ENCODE measurements at regions not wholly inside any gene's neighbourhood (a gene's known extent, or its start where the extent isn't known, plus 50 kb on each side); places are given as distances from the start of the nearest gene placed in this dataset.

DNA sequence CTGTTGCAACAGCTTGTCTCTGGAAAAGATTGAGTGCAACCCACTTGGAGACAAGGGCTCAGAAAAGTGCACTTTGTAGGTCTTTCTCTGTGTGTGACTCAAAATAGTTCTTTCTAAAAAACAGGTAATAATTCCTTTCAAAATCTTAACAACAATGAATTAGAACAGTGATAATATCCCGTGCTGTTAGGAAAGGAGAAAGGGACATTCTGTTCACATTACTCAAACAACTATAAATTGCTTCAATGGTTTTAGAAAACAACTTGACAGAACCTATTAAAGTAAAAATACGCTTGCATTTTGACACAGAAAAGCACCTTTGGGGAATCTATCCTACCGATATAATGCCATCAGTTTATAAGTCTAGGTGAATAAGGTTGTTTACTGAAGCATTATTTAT lies 468.1 kb upstream of the DPP6 start (continued):
- TF ChIP-seq, protein P1, sequence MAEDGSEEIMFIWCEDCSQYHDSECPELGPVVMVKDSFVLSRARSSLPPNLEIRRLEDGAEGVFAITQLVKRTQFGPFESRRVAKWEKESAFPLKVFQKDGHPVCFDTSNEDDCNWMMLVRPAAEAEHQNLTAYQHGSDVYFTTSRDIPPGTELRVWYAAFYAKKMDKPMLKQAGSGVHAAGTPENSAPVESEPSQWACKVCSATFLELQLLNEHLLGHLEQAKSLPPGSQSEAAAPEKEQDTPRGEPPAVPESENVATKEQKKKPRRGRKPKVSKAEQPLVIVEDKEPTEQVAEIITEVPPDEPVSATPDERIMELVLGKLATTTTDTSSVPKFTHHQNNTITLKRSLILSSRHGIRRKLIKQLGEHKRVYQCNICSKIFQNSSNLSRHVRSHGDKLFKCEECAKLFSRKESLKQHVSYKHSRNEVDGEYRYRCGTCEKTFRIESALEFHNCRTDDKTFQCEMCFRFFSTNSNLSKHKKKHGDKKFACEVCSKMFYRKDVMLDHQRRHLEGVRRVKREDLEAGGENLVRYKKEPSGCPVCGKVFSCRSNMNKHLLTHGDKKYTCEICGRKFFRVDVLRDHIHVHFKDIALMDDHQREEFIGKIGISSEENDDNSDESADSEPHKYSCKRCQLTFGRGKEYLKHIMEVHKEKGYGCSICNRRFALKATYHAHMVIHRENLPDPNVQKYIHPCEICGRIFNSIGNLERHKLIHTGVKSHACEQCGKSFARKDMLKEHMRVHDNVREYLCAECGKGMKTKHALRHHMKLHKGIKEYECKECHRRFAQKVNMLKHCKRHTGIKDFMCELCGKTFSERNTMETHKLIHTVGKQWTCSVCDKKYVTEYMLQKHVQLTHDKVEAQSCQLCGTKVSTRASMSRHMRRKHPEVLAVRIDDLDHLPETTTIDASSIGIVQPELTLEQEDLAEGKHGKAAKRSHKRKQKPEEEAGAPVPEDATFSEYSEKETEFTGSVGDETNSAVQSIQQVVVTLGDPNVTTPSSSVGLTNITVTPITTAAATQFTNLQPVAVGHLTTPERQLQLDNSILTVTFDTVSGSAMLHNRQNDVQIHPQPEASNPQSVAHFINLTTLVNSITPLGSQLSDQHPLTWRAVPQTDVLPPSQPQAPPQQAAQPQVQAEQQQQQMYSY (CRISPR knock-in tag; IDR thresholded peaks at IDR 0.05): no peak

DNA sequence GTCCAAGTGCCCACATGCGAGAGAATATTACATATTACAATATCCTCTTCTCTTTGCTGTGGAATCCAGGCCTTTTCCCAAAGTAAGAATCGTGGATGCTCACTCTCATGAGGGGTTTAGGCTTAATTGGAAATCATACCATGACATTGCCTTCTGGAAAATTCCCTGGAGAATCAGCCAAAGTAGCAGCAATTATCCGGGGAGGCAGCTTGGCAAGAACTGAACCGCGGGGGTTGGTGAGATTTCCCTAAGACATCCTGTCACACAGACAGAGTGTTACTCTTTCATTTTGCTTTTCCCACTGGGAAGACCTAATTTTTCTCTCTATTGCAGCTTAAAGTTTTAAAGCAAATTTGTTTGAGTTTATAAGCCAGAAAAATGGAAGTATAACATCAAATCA lies 463.6 kb upstream of the DPP6 start:
- peaks cover 79% of the 10 kb centered on the region for H3K36me3 Mint-ChIP-seq
- POLR2A ChIA-PET: no interaction called here
- no peaks in the 10 kb centered on the region for H3K4me1 Mint-ChIP-seq
- DNase-seq (ENCODE audit: low spot score) (no peak), ATAC-seq (no peak)
- peaks cover 95% of the 10 kb centered on the region for H3K9me3 Mint-ChIP-seq
- CTCF ChIA-PET: no interaction called here
- no peak overlapping the region for H3K27ac Mint-ChIP-seq
- H3K27me3 Mint-ChIP-seq (ENCODE audit: low read depth): peaks cover 6% of the 10 kb centered on the region; the same call in 1 of the 2 replicates
- H3K4me3 Mint-ChIP-seq: no peak overlapping the region
- TF ChIP-seq, protein P1 (CRISPR knock-in tag; IDR thresholded peaks at IDR 0.05): no peak
- TF ChIP-seq, protein P2, sequence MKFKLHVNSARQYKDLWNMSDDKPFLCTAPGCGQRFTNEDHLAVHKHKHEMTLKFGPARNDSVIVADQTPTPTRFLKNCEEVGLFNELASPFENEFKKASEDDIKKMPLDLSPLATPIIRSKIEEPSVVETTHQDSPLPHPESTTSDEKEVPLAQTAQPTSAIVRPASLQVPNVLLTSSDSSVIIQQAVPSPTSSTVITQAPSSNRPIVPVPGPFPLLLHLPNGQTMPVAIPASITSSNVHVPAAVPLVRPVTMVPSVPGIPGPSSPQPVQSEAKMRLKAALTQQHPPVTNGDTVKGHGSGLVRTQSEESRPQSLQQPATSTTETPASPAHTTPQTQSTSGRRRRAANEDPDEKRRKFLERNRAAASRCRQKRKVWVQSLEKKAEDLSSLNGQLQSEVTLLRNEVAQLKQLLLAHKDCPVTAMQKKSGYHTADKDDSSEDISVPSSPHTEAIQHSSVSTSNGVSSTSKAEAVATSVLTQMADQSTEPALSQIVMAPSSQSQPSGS (CRISPR knock-in tag; IDR thresholded peaks at IDR 0.05; ENCODE audit: borderline replicate concordance, low read depth): no peak
- no peak for TF ChIP-seq FOXJ3 (CRISPR knock-in tag; IDR thresholded peaks at IDR 0.05; ENCODE audit: borderline replicate concordance)
- no peak for TF ChIP-seq MYBL2 (CRISPR knock-in tag; IDR thresholded peaks at IDR 0.05)
- no peak for TF ChIP-seq ZNF138 (CRISPR knock-in tag; conservative IDR thresholded peaks at IDR 0.05)
- TF ChIP-seq, protein P3, sequence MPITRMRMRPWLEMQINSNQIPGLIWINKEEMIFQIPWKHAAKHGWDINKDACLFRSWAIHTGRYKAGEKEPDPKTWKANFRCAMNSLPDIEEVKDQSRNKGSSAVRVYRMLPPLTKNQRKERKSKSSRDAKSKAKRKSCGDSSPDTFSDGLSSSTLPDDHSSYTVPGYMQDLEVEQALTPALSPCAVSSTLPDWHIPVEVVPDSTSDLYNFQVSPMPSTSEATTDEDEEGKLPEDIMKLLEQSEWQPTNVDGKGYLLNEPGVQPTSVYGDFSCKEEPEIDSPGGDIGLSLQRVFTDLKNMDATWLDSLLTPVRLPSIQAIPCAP (CRISPR knock-in tag; IDR thresholded peaks at IDR 0.05): no peak
- no peak for TF ChIP-seq HMGA2 (CRISPR knock-in tag; IDR thresholded peaks at IDR 0.05)
- TF ChIP-seq, protein P4, sequence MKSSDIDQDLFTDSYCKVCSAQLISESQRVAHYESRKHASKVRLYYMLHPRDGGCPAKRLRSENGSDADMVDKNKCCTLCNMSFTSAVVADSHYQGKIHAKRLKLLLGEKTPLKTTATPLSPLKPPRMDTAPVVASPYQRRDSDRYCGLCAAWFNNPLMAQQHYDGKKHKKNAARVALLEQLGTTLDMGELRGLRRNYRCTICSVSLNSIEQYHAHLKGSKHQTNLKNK (CRISPR knock-in tag; IDR thresholded peaks at IDR 0.05): no peak
- TF ChIP-seq, protein P5, sequence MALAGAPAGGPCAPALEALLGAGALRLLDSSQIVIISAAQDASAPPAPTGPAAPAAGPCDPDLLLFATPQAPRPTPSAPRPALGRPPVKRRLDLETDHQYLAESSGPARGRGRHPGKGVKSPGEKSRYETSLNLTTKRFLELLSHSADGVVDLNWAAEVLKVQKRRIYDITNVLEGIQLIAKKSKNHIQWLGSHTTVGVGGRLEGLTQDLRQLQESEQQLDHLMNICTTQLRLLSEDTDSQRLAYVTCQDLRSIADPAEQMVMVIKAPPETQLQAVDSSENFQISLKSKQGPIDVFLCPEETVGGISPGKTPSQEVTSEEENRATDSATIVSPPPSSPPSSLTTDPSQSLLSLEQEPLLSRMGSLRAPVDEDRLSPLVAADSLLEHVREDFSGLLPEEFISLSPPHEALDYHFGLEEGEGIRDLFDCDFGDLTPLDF (CRISPR knock-in tag; IDR thresholded peaks at IDR 0.05): no peak
- TF ChIP-seq, protein P6, sequence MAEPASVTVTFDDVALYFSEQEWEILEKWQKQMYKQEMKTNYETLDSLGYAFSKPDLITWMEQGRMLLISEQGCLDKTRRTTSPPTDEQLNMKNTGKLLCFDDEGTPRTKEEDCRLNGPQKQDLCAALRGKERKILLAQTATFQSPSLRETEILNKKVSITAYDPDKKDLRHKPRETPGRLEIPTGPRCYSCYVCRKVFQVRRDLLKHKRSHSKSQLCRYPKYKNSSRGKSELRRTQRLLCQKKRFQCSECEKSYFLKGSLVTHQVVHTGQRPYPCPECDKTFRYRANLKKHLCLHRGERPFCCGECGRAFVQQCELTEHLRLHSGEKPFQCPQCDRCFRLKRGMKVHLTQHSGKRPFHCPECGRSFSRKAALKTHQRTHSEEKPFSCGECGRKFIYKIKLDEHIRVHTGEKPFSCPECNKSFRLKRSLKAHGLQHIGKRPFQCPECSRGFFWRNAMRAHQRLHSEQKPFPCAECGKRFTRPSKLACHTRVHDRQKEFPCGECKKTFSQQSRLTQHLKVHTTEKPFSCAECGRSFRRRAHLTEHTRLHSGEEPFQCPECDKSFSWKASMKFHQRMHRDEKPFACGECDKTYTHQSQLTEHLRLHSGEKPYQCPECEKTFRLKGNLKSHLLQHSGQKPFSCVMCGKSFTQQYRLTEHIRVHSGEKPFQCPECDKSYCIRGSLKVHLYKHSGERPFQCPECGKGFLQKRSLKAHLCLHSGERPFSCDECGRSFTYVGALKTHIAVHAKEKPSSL (CRISPR knock-in tag; conservative IDR thresholded peaks at IDR 0.05): no peak
- TF ChIP-seq, protein P7, sequence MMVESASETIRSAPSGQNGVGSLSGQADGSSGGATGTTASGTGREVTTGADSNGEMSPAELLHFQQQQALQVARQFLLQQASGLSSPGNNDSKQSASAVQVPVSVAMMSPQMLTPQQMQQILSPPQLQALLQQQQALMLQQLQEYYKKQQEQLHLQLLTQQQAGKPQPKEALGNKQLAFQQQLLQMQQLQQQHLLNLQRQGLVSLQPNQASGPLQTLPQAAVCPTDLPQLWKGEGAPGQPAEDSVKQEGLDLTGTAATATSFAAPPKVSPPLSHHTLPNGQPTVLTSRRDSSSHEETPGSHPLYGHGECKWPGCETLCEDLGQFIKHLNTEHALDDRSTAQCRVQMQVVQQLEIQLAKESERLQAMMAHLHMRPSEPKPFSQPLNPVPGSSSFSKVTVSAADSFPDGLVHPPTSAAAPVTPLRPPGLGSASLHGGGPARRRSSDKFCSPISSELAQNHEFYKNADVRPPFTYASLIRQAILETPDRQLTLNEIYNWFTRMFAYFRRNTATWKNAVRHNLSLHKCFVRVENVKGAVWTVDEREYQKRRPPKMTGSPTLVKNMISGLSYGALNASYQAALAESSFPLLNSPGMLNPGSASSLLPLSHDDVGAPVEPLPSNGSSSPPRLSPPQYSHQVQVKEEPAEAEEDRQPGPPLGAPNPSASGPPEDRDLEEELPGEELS (CRISPR knock-in tag; IDR thresholded peaks at IDR 0.05): no peak
- no peak for TF ChIP-seq CREM (CRISPR knock-in tag; IDR thresholded peaks at IDR 0.05)
- TF ChIP-seq, protein P8, sequence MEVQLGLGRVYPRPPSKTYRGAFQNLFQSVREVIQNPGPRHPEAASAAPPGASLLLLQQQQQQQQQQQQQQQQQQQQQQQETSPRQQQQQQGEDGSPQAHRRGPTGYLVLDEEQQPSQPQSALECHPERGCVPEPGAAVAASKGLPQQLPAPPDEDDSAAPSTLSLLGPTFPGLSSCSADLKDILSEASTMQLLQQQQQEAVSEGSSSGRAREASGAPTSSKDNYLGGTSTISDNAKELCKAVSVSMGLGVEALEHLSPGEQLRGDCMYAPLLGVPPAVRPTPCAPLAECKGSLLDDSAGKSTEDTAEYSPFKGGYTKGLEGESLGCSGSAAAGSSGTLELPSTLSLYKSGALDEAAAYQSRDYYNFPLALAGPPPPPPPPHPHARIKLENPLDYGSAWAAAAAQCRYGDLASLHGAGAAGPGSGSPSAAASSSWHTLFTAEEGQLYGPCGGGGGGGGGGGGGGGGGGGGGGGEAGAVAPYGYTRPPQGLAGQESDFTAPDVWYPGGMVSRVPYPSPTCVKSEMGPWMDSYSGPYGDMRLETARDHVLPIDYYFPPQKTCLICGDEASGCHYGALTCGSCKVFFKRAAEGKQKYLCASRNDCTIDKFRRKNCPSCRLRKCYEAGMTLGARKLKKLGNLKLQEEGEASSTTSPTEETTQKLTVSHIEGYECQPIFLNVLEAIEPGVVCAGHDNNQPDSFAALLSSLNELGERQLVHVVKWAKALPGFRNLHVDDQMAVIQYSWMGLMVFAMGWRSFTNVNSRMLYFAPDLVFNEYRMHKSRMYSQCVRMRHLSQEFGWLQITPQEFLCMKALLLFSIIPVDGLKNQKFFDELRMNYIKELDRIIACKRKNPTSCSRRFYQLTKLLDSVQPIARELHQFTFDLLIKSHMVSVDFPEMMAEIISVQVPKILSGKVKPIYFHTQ (CRISPR knock-in tag; IDR thresholded peaks at IDR 0.05): no peak
- TF ChIP-seq GABPB1 (CRISPR knock-in tag; IDR thresholded peaks at IDR 0.05): no peak

Data from WTC11 (cell line).